CD4-positive, alpha-beta T cell (primary cell): ENCODE measurements at regions not wholly inside any gene's neighbourhood (a gene's known extent, or its start where the extent isn't known, plus 50 kb on each side); places are given as distances from the start of the nearest gene placed in this dataset.

Experiments used
- ATAC-seq: fragments of 200-7000 bp; cut with Tn5 transposase; one replicate; pipeline ENCODE4 v1.10.0; 2022; ENCODE audit warnings: mild to moderate bottlenecking; ENCODE audit not compliant: poor library complexity
- CTCF ChIA-PET: fragments of 350-600 bp; sonication (Branson Sonifier 250); formaldehyde crosslinking; loops from one replicate; lab custom pipeline; 2021; ENCODE audit warnings: antibody characterized with exemption, inconsistent platforms; lab: Charles Lee
- POLR2A ChIA-PET: fragments of 350-600 bp; sonication (Branson Sonifier 250); formaldehyde crosslinking; loops from one replicate; lab custom pipeline; 2021; ENCODE audit warnings: antibody characterized with exemption, inconsistent platforms; lab: Charles Lee
- DNase-seq, 14 experiments: peaks; one replicate each; pipeline ENCODE4 v3.0.0-alpha.2; 2013 to 2020; ENCODE audit warnings: mixed read lengths in 2 of 14
- H3K27ac ChIP-seq, 2 donors: one replicate each; pipeline versions ENCODE4 v1.5.1 to v1.7.0; 2013; ENCODE audit warnings: low read length in 2 of 2, low read depth in 1 of 2, mild to moderate bottlenecking in 1 of 2
- H3K27me3 ChIP-seq, 2 experiments: 1 replicate in 1 of 2; 2 replicates in 1 of 2; pipeline versions ENCODE4 v1.6.1 to v1.7.0; 2013; ENCODE audit warnings: low read length in 2 of 2, control low read depth in 1 of 2, mild to moderate bottlenecking in 1 of 2, moderate library complexity in 1 of 2; ENCODE audit not compliant: insufficient read depth in 2 of 2, control insufficient read depth in 1 of 2
- H3K36me3 ChIP-seq: one replicate; pipeline ENCODE4 v1.6.1; 2013; ENCODE audit warnings: low read length, control low read depth; ENCODE audit not compliant: insufficient read depth
- H3K4me1 ChIP-seq: one replicate; pipeline ENCODE4 v1.6.1; 2013; ENCODE audit warnings: low read length, control low read depth; ENCODE audit not compliant: insufficient read depth
- H3K4me3 ChIP-seq: one replicate; pipeline ENCODE4 v1.5.1; 2013; ENCODE audit warnings: mild to moderate bottlenecking, low read length, moderate library complexity
- H3K9me3 ChIP-seq, 2 experiments: 1 replicate in 1 of 2; 2 replicates in 1 of 2; pipeline versions ENCODE4 v1.6.1 to v1.7.0; 2013; ENCODE audit warnings: low read length in 2 of 2, mild to moderate bottlenecking in 2 of 2, control low read depth in 1 of 2, moderate library complexity in 1 of 2; ENCODE audit not compliant: control insufficient read depth in 1 of 2, insufficient read depth in 1 of 2
- H3K27ac Mint-ChIP-seq: one replicate; pipeline ENCODE4 v1.8.0; 2020; ENCODE audit warnings: mixed read lengths
- H3K27me3 Mint-ChIP-seq: one replicate; pipeline ENCODE4 v1.8.0; 2021; ENCODE audit warnings: mixed read lengths
- H3K36me3 Mint-ChIP-seq: one replicate; pipeline ENCODE4 v1.8.0; 2021; ENCODE audit warnings: low read depth, mixed read lengths
- H3K4me1 Mint-ChIP-seq: one replicate; pipeline ENCODE4 v1.8.0; 2021; ENCODE audit warnings: low read depth, mixed read lengths
- H3K4me3 Mint-ChIP-seq: one replicate; pipeline ENCODE4 v1.8.0; 2020; ENCODE audit warnings: mild to moderate bottlenecking, mixed read lengths
- H3K9me3 Mint-ChIP-seq: one replicate; pipeline ENCODE4 v1.8.0; 2020; ENCODE audit warnings: mixed read lengths
- intact Hi-C, 2 experiments: fragments of 100-400 bp; cut with DNase I in 1 of 2; cut with micrococcal nuclease in 1 of 2; formaldehyde crosslinking; loops; one replicate each; pipeline versions ENCODE4 v1.15.1 to v1.9.0; 2023 to 2025; cut with DNase I, micrococcal nuclease
- TF ChIP-seq, protein P1 (sequence below): fragments of 200-600 bp; IDR thresholded peaks from one replicate; pipeline ENCODE4 v1.8.0; 2022; ENCODE audit warnings: antibody characterized with exemption, mild to moderate bottlenecking

DNA sequence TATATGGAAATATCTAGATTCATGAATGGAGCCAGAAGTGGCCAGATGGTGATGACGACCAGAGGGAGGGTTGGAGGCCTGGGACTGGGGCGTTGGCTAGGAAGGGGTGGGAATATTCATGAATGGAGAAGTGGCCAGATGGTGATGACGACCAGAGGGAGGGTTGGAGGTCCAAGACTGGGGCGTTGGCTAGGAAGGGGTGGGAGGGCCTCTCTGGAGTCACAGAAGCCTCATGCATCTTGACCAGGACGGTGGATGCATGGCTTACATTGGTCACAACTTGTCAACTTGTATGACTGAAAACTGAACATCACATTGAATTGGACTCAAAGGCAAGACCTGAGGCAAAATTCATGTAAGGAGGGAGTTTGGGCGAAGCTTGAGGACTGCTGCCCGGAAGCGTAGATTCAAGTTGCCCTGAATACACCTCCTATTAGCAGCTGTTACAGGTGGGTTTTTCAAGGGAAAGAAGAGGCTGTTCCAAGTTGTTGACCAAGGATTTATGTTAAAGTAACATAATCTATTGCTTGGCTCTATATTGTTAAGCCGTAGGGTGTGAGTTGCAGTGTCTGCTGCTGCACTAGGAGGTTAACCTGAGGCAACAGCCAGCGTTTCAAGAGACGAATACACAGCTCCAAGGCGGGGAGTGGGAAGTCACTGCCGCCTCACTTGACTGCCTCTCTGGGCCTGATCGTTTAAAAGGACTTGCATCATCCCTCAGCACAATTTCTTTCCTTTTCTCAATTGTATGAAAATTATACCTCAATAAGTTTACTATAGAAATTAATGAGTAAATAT is 55.1 kb upstream of the FAM20C start:
- no peaks in the 10 kb centered on the region for H3K27me3 ChIP-seq
- no peak overlapping the region for H3K27ac ChIP-seq
- no peaks in the 10 kb centered on the region for H3K36me3 Mint-ChIP-seq
- intact Hi-C loops: no loop called here
- no peak overlapping the region for H3K4me3 Mint-ChIP-seq
- no peaks in the 10 kb centered on the region for H3K9me3 Mint-ChIP-seq
- H3K4me1 Mint-ChIP-seq: no peaks in the 10 kb centered on the region
- DNase-seq (no peak), ATAC-seq (no peak)
- POLR2A ChIA-PET: no interaction called here
- CTCF ChIA-PET: no interaction called here
- peaks cover 9% of the 10 kb centered on the region for H3K27me3 Mint-ChIP-seq
- H3K9me3 ChIP-seq: no peaks in the 10 kb centered on the region
- no peaks in the 10 kb centered on the region for H3K4me1 ChIP-seq
- TF ChIP-seq, protein P1, sequence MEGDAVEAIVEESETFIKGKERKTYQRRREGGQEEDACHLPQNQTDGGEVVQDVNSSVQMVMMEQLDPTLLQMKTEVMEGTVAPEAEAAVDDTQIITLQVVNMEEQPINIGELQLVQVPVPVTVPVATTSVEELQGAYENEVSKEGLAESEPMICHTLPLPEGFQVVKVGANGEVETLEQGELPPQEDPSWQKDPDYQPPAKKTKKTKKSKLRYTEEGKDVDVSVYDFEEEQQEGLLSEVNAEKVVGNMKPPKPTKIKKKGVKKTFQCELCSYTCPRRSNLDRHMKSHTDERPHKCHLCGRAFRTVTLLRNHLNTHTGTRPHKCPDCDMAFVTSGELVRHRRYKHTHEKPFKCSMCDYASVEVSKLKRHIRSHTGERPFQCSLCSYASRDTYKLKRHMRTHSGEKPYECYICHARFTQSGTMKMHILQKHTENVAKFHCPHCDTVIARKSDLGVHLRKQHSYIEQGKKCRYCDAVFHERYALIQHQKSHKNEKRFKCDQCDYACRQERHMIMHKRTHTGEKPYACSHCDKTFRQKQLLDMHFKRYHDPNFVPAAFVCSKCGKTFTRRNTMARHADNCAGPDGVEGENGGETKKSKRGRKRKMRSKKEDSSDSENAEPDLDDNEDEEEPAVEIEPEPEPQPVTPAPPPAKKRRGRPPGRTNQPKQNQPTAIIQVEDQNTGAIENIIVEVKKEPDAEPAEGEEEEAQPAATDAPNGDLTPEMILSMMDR: no peak
- H3K4me3 ChIP-seq: no peak overlapping the region
- no peaks in the 10 kb centered on the region for H3K36me3 ChIP-seq
- H3K27ac Mint-ChIP-seq: no peak overlapping the region

DNA sequence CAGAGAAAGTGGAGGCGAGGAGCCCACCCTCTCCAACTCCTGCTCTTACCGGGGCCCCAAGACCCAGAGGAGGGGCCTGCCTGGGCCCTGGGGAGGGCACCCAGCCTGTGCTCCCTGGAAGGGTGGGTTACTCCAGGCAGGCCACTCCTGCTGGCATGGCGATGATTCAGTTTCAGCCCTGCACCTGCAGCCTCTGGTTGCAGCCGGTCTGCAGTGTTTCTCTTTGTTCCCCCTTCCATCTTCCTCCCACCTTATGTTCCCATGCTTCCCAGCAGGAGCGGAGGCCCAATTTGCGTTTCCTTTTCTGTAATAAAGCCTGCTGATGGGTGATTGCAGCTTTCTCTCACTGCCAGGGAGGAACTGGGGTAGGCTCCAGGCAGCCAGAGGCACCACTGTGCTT is 53.2 kb upstream of the FAM20C start:
- H3K36me3 Mint-ChIP-seq: no peaks in the 10 kb centered on the region
- intact Hi-C loops: no loop called here
- no peaks in the 10 kb centered on the region for H3K4me1 ChIP-seq
- DNase-seq (no peak), ATAC-seq (no peak)
- H3K27me3 ChIP-seq: no peaks in the 10 kb centered on the region
- no peak overlapping the region for H3K27ac Mint-ChIP-seq
- no peaks in the 10 kb centered on the region for H3K36me3 ChIP-seq
- H3K4me3 ChIP-seq: no peak overlapping the region
- no peaks in the 10 kb centered on the region for H3K9me3 Mint-ChIP-seq
- H3K9me3 ChIP-seq: no peaks in the 10 kb centered on the region
- peaks cover 4% of the 10 kb centered on the region for H3K27me3 Mint-ChIP-seq
- POLR2A ChIA-PET: no interaction called here
- H3K4me1 Mint-ChIP-seq: no peaks in the 10 kb centered on the region
- TF ChIP-seq, protein P1: no peak
- CTCF ChIA-PET: no interaction called here
- H3K4me3 Mint-ChIP-seq: no peak overlapping the region
- no peak overlapping the region for H3K27ac ChIP-seq

DNA sequence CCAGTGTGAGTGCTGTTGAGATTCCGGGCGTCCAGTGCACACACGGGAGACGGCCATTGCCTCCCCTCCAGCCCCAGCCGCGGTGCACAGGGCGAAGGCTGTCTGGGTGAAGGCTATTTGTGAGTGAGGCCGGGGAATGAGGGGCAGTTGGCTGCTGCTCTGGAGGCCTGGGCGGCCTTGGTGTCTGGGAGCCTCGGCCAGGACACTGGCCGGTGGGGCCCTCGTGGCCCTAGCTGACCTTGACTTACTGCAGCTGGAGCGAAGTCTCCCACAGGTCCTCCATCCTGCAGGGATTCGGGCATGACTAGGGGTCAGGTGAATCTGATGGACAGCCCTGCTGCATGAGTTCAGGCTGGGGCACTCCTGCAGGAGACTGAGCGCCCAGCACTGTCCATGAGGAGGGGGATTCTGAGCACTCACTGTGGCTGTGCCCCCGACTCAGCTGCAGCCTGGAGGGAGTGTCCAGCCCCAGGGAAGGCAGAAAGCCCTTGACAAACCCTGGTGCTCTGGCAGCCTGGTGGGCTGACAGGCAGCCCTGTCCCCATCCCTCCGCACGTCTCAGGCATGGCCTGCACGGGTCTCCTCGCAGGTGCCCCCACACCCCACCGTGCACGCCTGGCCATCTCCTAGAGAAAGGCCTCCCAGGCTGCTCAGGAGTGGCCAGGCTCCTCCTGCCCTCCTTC is 52.7 kb upstream of the FAM20C start:
- no peaks in the 10 kb centered on the region for H3K36me3 Mint-ChIP-seq
- H3K27me3 ChIP-seq: no peaks in the 10 kb centered on the region
- POLR2A ChIA-PET: no interaction called here
- peaks cover 3% of the 10 kb centered on the region for H3K27me3 Mint-ChIP-seq
- intact Hi-C loops: no loop called here
- TF ChIP-seq, protein P1: no peak
- ATAC-seq: no peak
- CTCF ChIA-PET: no interaction called here
- H3K27ac Mint-ChIP-seq: no peak overlapping the region
- no peak overlapping the region for H3K4me3 ChIP-seq
- H3K9me3 Mint-ChIP-seq: no peaks in the 10 kb centered on the region
- H3K27ac ChIP-seq: no peak overlapping the region
- no peaks in the 10 kb centered on the region for H3K4me1 Mint-ChIP-seq
- no peaks in the 10 kb centered on the region for H3K4me1 ChIP-seq
- no peak overlapping the region for H3K4me3 Mint-ChIP-seq
- no peaks in the 10 kb centered on the region for H3K36me3 ChIP-seq
- H3K9me3 ChIP-seq: no peaks in the 10 kb centered on the region
- no peak for DNase-seq
